Left lung (tissue), 4 donors: ENCODE measurements at regions not wholly inside any gene's neighbourhood (a gene's known extent, or its start where the extent isn't known, plus 50 kb on each side); places are given as distances from the start of the nearest gene placed in this dataset.
A peak's percentile ranks its signal among the peaks of the same experiment; 100 is the strongest.

ENCODE experiments used
- ATAC-seq: fragments of 200-7000 bp; cut with Tn5 transposase; one replicate; pipeline ENCODE4 v1.9.1; 2020; ENCODE audit warnings: moderate library complexity
- DNase-seq, 4 donors: peaks; one replicate each; pipeline ENCODE4 v3.0.0-alpha.2; 2013 to 2020
- H3K27ac ChIP-seq, 2 donors: fragments of 200-600 bp; sonication (generic) in 1 of 2; one replicate each; pipeline versions ENCODE4 v1.5.0 to v1.8.0; 2020 to 2021
- H3K27me3 ChIP-seq, 2 donors: fragments of 200-600 bp; sonication (generic) in 1 of 2; one replicate each; pipeline versions ENCODE4 v1.5.0 to v1.8.0; 2020 to 2021
- H3K36me3 ChIP-seq, 2 donors: fragments of 200-600 bp; sonication (generic) in 1 of 2; one replicate each; pipeline versions ENCODE4 v1.5.0 to v1.8.0; 2020 to 2021
- H3K4me1 ChIP-seq, 2 donors: fragments of 200-600 bp; one replicate each; pipeline ENCODE4 v1.8.0; 2021
- H3K4me3 ChIP-seq, 2 donors: fragments of 200-600 bp; sonication (generic) in 1 of 2; one replicate each; pipeline versions ENCODE4 v1.5.0 to v1.8.0; 2020 to 2021; ENCODE audit warnings: mild to moderate bottlenecking in 1 of 2
- H3K9me3 ChIP-seq, 2 donors: fragments of 200-600 bp; sonication (generic) in 1 of 2; one replicate each; pipeline versions ENCODE4 v1.5.0 to v1.8.0; 2020 to 2021
- CTCF ChIP-seq, 2 donors: fragments of 200-600 bp; sonication (generic) in 1 of 2; IDR thresholded peaks; one replicate each; pipeline versions ENCODE4 v1.5.0 to v1.8.0; 2021; ENCODE audit warnings: antibody characterized with exemption in 2 of 2
- intact Hi-C, 2 donors: fragments of 100-400 bp; cut with DNase I; formaldehyde crosslinking; loops; one replicate each; pipeline versions ENCODE4 v1.11.2 to v1.14.2; 2022
- donor health status: DM: no; HTN: yes; CAD: no.
- donor health status: DM: no; HTN: no; CAD: no.

GRCh38 chr9:2418619-2419018 lies 203.0 kb upstream of the VLDLR start:
- intact Hi-C loops, result no loop called here
- no peaks in the 10 kb centered on the region for H3K27me3 ChIP-seq
- no peaks in the 10 kb centered on the region for H3K36me3 ChIP-seq
- DNase-seq (peak in 1 of 4 donors; percentile 43), ATAC-seq (peak; percentile 19)
- no peak overlapping the region for H3K27ac ChIP-seq
- no peaks in the 10 kb centered on the region for H3K9me3 ChIP-seq
- no peak overlapping the region for H3K4me3 ChIP-seq
- no peak for TF ChIP-seq CTCF (IDR thresholded peaks at IDR 0.05)
- H3K4me1 ChIP-seq, result no peaks in the 10 kb centered on the region

- Histone ChIP-seq H3K4me3 (no peak overlapping the region), H3K4me1 (no peaks in the 10 kb centered on the region), H3K9me3 (no peaks in the 10 kb centered on the region), H3K36me3 (no peaks in the 10 kb centered on the region), H3K27ac (no peak overlapping the region), H3K27me3 (no peaks in the 10 kb centered on the region)
- intact Hi-C loops, result no loop called here
- no peak for DNase-seq
- no peak for ATAC-seq
- no peak for TF ChIP-seq CTCF (IDR thresholded peaks at IDR 0.05)
These were observed 202.2 kb upstream of the VLDLR start for GRCh38 chr9:2419347-2419746.

- Histone ChIP-seq H3K36me3 (no peaks in the 10 kb centered on the region), H3K27me3 (no peaks in the 10 kb centered on the region), H3K4me3 (no peak overlapping the region), H3K4me1 (no peaks in the 10 kb centered on the region), H3K9me3 (no peaks in the 10 kb centered on the region), H3K27ac (no peak overlapping the region)
- intact Hi-C loops, result no loop called here
- no peak for TF ChIP-seq CTCF (IDR thresholded peaks at IDR 0.05)
- no peak for DNase-seq
- no peak for ATAC-seq
These were observed 201.0 kb upstream of the VLDLR start for GRCh38 chr9:2420543-2420942.

- ATAC-seq (peak; percentile 56), DNase-seq (peak in 1 of 4 donors; percentile 61)
- Histone ChIP-seq H3K27ac (no peak overlapping the region), H3K36me3 (no peaks in the 10 kb centered on the region), H3K27me3 (no peaks in the 10 kb centered on the region), H3K9me3 (no peaks in the 10 kb centered on the region), H3K4me1 (no peaks in the 10 kb centered on the region), H3K4me3 (no peak overlapping the region)
- intact Hi-C loops, result no loop called here
- no peak for TF ChIP-seq CTCF (IDR thresholded peaks at IDR 0.05)
These were observed 197.0 kb upstream of the VLDLR start for GRCh38 chr9:2424619-2425033.

- Histone ChIP-seq H3K9me3 (no peaks in the 10 kb centered on the region), H3K27ac (no peak overlapping the region), H3K27me3 (no peaks in the 10 kb centered on the region), H3K4me1 (no peaks in the 10 kb centered on the region), H3K36me3 (no peaks in the 10 kb centered on the region), H3K4me3 (no peak overlapping the region)
- ATAC-seq (no peak), DNase-seq (peak in 1 of 4 donors; percentile 26)
- intact Hi-C loops, result no loop called here
- no peak for TF ChIP-seq CTCF (IDR thresholded peaks at IDR 0.05)
These were observed 195.9 kb upstream of the VLDLR start for GRCh38 chr9:2425676-2426075.
